ENCODE measurements at regions not wholly inside any gene's neighbourhood (a gene's known extent, or its start where the extent isn't known, plus 50 kb on each side); places are given as distances from the start of the nearest gene placed in this dataset.
A peak's percentile ranks its signal among the peaks of the same experiment; 100 is the strongest.
"Not testable (repeated sequence)": the region's sequence is repeated elsewhere in the genome, so short reads cannot be mapped to it uniquely, and the experiment has no call there.

DNA sequence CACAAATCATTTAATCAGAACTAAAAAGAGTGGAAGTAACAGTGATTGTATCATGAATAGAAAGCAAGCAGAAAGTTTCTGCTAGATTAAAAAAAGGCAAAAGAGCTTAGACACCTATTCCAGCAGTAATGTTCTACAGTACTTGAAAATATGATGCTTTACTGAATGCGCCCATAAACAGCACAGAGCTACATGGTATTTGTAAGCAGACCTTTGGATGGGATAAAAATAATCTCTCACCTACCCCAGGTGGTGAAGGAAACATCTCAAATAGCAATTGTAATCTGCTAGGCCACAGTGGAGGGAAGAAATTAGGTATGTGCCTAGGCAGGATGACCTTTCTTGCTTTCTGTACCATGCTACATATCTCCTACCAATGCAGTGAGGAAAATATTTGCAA lies 280.9 kb upstream of the PRKX start:
- no peak for DNase-seq

DNA sequence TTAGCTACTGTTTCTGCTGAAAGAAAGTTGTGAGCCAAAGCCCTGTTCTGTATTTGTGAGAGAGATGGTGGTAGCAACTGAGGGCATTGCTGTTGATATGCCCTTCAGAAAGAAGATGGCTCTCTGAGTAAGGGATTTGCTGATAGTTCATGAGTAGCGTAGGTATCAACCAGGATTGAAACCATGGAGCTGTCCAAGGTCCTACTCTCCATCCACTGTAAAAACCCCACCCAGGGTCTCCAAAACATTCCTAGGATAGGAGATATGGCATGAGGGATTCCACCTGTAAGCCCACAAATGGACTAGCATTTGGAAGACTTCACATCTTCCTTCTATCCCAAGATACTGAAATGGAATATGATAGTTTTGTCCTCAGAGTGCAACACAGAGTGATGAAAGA lies 277.1 kb upstream of the PRKX start:
- no peak for DNase-seq

DNA sequence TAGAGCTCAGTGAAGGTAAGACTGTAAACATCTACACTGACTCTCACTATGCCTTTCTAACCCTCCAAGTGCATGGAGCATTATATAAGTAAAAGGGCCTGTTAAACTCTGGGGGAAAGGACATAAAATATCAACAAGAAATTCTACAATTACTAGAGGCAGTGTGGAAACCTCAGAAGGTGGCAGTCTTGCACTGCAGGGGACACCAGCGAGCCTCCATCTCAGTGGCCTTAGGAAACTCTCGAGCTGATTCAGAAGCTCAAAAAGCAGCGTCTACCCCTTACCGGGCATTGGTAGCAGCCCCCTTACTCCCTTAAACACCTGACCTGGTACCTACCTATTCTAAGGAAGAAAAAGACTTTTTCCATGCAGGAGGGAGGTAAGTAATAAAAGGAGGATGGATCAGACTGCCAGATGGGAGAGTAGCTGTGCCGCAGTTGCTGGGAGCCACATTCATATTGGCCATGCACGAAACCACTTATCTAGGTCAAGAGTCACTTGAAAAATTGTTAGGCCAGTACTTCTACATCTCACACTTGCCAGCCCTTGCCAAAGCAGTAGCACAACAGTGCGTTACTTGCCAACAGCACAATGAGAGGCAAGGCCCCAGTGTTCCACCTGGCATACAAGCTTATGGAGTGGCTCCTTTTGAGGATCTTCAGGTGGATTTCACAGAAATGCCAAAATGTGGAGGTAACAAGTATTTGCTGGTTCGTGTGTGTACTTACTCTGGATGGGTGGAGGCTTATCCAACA lies 258.8 kb upstream of the PRKX start:
- DNase-seq, result not testable (repeated sequence)

DNA sequence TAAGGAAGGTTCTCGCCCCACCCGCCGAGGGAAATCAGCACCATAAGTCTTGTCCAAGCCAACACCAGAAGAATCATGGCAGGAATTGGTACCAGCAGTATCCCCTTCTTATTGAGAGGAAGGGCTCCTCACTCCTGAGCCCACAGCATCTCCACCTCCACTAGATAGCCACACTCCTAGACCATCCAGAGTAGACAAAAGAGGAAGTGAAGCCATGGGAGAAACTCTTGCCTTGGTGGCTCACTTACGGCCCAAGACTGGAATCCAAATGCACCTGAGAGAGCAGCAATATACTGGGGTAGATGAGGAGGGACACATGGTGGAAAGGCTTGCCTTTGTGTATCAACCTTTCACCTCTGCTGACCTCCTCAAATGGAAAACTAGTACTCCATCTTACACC lies 255.3 kb upstream of the PRKX start:
- no peak for DNase-seq

DNA sequence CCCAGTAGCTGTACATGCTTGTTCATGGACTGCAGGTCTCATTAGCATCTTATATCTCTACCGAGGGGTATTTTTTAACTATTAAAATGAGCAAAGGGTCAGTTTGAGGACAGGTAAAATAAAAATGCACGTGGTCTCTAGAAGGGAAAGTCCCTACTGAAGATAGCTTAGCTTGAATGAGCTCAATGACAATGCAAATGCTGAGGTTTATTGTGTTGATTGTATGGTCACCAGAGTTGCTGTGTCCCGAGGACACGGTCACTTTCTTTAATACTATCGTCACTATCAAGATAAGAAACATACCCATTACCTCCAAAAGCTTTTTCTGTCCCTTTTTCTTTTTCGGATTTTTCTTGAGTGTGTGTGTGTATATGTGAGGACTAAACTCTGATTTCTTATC lies 250.5 kb upstream of the PRKX start:
- DNase-seq, result no peak

DNA sequence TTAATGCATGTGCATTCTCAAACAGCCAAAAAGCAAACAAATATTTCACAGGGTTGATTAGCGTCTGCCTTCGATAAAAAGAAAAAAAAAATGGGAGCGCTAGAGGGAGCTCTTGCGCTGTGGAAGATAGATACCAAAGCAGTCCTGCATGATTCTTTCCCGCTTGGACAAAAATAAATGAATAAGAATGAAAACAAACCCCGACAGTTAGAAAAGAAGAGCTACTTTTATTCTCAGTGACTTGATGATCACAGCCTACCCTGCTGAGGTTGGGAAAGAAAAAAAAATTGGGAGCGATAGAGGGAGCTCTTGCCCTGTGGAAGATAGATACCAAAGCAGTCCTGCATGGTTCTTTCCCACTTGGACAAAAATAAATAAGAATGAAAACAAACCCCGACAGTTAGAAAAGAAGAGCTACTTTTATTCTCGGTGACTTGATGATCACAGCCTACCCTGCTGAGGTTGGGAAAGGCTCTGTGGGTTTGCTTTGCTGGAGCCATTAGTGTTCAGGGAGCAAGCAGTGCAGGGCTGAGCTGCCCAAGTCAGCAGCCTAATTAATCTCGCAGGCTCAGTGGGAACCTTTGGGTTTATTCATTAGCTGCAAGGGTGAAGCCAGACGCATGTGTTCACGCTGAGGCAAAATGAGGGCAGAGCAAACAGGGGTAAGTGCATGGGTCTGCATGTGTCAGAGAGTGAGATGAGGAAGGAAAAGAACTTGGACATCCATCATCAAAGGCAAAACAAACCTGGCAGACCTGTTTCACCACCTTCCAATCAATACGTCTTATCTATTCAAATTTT lies 249.3 kb upstream of the PRKX start:
- DNase-seq, result peak; percentile 1

DNA sequence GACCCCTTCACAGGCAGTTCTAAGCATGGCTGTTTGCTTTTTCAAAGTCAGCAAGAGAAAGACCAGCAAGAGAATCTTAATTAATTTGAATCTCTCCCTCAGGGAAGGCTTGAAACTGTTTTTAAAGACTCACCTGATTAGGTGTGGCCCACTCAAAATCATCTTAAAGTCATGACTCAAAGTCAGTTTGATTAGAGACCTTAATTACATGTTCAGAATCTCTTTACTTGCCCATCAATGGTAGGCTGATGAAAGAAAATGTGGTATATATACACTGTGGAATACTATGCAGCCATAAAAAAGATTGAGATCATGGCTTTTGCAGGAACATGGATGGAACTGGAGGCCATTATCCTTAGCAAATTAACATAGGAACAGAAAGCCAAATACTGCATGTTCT lies 247.5 kb upstream of the PRKX start:
- no peak for DNase-seq

DNA sequence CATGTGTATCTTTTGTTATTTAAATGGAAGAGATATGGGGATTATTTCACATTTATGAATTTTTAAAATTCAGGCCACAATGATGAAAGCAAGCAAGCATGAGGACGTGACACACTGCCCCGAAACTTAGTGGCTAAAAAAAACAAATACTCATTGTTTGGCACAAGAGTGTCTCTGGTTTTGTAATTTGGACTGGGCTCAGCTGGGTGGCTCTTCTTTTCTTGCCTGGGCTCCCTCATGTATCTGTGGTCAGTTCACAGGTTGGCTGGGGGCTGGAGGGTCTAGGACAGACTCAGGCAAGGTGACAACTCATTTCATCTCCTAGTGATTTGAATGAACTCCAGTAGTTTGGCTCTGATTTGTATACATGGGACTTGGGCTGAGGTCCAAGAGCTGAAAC lies 238.4 kb upstream of the PRKX start:
- no peak for DNase-seq

DNA sequence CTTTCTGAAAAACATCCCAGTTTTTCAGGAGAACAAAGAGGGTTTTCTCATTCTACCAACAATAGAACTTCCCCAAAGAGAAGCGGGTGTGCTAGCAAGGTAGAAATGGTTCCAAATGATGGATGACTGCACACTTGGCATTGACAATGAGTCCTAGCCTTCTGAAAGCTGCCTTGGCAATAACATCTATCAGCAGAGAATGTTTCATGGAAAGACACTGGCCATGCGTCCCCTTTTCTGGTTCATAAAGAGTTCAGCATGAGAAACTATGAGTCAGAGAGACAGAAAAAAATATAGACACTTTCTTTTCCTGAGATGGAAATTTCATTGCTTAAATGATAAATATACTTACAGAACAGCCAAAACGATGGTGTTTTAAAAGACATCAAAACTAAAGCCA lies 236.9 kb upstream of the PRKX start:
- DNase-seq, result no peak

DNA sequence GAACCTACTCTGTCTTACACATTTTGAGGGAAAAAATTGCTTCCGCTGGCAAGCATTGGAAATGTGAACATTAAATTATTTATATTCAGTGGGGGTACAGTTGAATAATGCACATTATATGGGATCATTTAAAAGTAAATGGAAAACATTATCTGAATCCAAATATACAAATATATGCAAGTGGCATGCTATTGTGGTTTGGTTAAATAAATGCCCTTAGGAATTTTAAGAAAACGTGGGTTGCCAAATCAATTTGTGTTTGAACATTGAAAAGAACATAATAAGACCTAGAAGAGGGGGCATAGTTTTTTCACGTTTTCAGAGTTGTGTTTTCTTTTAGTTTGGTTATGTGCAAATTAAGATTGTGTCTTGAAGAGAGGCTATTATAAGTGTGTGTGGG lies 230.5 kb upstream of the PRKX start:
- no peak for DNase-seq

DNA sequence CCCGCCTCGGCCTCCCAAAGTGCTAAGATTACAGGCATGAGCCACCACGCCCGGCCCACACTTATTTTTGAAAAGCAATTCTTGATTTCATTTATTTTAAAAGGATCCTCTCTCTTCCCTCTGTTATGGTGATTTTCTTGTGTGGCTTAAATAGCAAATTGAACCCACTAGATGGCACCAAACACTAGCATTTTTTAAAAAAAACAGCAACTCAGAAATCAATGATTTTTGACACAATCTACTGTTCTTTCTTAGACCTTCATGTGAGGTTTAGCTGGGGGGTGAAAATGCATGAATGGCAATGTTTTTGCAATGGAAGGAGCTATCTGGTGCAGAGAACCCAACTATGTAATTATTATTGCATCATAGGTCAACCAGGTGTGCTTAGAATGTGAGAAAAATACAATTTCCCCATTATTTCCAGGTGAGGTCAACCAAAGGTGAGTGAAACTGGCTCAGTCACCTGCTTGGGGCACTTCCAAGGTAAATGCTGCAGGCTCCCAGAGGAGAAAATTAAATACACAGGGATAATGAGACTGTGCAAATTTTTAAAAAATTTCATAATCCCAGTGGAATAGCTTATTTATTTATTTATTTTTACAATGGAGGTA lies 226.7 kb upstream of the PRKX start:
- DNase-seq, result no peak

DNA sequence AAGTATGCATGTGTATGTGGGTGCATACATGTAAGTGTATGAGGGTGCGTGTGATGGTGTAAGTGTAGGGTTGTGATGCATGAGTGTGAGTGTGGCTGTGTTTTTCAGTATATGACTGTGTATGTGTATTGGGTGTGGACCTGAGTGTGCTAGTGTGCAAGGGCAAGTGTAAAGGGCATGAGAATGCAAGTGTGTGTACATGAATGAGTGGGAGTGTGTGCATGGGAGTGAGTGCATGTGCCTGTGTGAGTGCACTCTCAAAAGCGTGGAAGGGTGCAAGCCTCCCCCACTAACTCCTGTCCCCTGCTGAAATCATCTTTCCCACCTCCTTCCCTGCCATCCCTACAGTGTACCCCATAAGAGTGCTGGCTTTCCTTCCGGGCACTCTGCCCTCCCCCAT lies 225.1 kb upstream of the PRKX start:
- no peak for DNase-seq

DNA sequence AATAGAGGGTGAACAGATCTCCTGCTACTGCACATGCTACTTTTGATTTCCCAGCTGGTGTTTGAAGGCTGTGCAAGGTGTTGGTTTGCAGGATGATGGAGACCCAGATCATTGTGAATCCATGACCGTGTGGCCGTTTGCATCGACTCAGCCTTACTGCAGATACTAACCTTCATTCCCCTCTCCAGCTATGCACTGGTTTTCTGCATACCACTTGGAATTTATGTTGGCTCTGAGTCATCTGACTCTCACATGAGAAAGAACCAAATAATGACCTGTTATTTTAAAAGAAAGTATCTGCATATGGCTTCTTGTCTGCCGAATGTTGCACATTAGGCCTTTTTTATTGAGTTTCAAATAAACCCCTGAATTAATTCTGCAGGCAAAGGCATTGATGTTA lies 221.7 kb upstream of the PRKX start:
- not testable (repeated sequence) for DNase-seq

DNA sequence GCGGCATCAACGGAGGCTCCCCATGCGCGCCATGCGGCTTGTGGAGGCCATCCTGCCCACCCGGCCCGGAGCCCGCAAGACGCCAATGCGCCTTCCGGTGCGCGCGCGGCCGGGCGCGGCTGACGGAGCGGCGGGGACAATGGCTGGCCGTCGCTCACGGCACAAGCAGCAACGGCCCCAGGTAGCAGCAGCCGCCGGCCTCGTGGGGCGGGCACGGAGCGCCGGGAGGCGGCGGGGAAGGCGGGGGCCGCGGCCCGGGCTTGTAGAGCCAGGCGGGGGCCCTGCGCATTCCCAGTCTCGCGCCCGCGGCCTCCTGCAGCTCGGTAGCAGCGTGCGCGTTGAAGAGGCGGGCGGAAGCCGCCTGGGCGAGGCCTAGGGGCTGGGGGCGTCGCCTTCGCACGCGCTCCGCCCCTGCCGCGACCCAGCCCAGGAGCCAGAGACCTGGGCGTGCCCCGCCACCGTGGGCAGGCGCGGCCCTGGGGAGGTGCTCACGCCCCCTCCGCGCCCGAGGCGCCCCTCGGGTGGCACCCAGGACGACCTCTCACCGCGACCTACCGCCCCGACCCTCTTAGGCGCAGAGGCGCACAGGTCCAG lies 207.1 kb upstream of the PRKX start:
- DNase-seq, result not testable (repeated sequence)

DNA sequence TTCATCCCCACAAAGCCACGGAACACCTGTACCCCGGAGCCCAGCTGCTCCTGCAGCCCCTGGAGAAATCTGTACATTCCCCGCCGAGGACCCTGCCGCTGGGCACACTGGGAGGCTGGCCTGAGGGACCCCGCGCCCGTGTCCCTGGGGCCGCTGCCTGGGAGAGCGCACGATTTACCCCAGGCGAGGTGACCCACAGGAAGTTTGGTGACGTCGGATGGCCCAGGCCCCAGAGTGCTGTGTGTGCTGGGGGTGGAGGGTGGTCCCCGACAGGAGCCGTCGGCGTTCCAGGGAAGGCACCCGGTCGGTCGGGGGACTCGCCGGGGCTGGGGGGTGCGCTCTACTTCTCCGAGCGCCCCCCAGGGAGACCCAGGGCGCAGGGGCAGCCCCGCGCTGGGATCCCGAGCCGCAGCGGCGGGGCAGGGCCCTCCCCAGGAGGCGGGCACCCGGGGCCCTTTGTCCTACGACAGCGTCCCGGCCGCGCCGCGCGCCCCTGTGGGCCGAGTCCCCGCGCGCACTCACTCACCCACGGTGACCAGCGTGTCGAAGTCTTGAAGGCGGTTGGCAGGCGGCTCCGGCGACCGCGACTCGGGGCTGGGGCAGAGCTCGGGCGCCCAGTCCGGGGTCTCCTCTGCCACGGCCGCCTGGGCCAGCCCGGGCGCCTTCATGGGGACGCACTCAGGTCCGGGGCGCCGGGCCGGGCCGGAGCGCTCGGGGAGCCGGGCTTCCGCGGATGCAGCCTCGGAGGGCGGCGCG lies 206.4 kb upstream of the PRKX start:
- DNase-seq, result not testable (repeated sequence)

DNA sequence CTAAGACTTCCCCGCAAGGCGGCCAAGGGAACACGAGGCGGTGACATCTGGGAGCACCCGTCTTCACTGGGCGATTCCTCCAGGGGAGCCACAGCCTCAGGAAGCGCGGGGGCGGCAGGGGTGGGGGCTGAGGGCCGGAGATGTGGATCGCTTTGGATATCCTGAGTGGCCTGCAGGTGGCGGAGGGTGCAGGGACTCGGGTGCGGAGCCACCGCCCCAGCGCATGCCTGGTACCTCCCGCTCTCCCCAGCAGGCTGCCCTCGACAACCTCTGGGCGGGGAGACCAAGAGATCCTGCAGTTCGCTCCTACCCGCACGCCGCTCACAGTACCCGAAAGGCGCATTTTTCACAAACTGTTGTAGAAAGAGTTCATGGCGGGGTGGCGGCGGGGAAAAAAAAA lies 201.4 kb upstream of the PRKX start:
- not testable (repeated sequence) for DNase-seq

DNA sequence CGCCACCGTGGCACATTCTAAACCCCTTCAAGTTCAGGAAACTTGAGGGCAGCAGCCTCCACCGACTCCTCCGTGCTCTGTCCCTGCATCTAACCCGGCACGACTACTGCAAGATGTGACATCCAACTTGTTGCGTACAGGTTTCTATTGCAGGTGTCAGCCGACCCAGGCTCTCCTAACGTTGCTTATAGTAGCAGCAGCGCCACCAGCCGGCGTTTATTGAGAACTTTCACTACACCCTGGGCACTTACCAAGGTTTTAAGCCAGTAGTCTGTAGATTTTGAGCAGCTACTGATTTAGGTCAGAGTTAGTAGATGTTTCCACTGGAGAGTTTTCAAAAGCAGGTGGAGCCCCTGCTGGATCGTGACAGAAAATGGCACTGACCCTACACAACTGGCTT lies 200.6 kb upstream of the PRKX start:
- not testable (repeated sequence) for DNase-seq

DNA sequence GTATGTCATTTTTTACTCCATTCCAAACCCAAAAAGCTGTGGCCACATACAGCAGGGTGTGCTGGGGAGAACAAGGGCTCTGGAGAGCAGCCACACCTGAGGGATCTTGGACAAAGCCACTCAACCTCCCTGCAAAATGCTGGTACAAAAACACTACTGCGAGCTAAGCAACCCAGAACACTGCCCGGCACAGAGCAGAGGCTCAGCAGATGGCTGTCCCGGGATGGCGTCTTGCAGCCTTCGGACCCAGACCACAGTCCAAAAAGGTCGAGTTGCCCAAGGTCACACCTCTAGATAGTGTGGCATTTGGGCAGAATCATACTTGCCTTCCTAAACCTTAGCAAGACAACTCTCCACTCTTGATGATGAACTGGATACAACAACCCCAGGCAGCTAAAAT lies 197.6 kb upstream of the PRKX start:
- not testable (repeated sequence) for DNase-seq

DNA sequence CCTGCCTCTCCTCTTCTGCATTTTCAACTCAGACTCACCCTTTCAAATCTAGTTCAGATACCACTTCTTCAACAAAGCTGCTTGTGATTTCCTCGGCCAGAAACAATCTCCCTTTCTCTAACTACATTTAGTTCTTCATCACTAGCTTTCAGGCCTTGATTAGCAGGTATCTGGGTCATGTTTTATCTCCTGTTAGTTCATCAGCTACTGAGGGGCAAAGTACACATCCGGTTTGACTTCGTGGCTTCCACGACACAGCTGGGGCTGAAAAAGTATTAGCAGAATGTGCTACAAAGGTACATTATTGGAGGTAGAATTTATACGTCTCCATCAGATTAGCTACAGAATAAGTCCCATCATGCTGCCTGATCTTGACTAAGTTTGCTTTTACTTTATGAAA lies 197.2 kb upstream of the PRKX start:
- DNase-seq, result not testable (repeated sequence)

DNA sequence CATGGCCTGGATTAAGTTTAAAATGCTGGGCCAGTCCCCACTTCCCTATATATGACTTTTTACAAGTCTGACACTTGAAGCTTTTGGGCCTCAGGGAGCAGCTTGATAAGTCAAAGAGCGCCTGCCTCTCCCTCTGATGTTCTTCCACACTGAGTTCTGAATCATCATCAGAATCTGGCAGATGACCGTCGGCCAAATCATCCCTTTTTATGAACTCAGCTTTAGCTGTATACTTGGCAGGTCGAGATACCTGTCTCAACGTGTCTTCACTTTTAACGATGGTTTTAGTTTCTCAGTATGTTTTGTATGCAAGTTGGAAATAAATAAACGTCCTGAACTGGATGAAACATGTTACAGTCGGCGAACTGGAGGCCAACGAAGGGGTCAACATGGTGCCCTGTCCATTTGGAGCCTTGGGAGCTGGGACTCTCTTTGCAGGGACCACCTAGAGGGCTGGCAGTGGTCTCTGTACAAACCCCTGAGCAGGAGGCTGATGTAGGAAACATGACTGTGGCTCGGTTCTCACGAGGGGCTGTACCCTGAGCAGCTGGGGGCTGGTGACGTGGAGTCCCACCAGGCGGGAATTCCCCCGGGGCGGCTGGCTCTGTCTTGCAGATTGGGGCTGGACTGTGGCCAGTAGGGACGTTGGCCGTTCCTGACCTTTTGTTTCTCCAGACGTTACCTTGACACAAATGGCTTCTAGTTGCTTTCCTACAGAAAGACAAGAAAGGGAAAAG lies 192.2 kb upstream of the PRKX start:
- not testable (repeated sequence) for DNase-seq

DNA sequence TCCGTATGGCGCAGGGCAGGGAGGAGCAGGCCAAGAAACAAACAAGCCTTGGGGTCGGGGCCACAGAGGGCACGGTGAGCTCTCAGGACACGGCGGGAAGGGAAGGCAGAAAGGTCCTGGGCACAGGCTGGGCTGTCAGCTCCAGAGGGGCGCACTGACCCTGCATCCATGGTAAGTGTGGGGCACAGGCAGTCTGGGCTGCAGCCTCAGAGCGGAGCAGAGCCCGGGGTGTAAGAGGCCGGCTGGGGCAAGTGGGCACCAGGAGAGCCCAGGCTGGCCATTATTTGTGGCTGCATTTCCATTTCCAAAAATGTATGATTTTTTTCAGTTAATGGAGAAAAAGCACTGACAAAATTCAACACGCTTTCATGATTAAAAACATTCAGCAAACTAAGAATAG lies 188.8 kb upstream of the PRKX start:
- DNase-seq, result not testable (repeated sequence)

DNA sequence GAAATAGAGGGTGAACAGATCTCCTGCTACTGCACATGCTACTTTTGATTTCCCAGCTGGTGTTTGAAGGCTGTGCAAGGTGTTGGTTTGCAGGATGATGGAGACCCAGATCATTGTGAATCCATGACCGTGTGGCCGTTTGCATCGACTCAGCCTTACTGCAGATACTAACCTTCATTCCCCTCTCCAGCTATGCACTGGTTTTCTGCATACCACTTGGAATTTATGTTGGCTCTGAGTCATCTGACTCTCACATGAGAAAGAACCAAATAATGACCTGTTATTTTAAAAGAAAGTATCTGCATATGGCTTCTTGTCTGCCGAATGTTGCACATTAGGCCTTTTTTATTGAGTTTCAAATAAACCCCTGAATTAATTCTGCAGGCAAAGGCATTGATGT lies 183.3 kb upstream of the PRKX start:
- not testable (repeated sequence) for DNase-seq
